22Rv1 (cell line): ENCODE measurements at regions not wholly inside any gene's neighbourhood (a gene's known extent, or its start where the extent isn't known, plus 50 kb on each side); places are given as distances from the start of the nearest gene placed in this dataset.
"Not testable (repeated sequence)": the region's sequence is repeated elsewhere in the genome, so short reads cannot be mapped to it uniquely, and the experiment has no call there.

Source experiments
- H3K27ac ChIP-seq: fragments of 450-650 bp; 2 replicates; pipeline ENCODE4 v1.5.1; 2017
- CTCF ChIP-seq: fragments of 450-650 bp; IDR thresholded peaks from 2 replicates; pipeline ENCODE4 v1.5.1; 2017; ENCODE audit warnings: mild to moderate bottlenecking
- ZFX ChIP-seq: fragments of 450-650 bp; IDR thresholded peaks from 2 replicates; pipeline ENCODE4 v1.6.1; 2017; ENCODE audit warnings: antibody characterized with exemption, borderline replicate concordance

- no peak overlapping the region for H3K27ac ChIP-seq
- TF ChIP-seq CTCF (no peak), ZFX (no peak)
These were observed 1609.0 kb upstream of the AGA start for GRCh38 chr4:179051206-179051605.

- TF ChIP-seq CTCF (no peak), ZFX (no peak)
These were observed 1617.2 kb upstream of the AGA start for GRCh38 chr4:179059396-179059795.

GRCh38 chr4:179066254-179066653, 1624.0 kb upstream of the AGA start:
- not testable (repeated sequence) for H3K27ac ChIP-seq

More at GRCh38 chr4:179059396-179059795, 1617.2 kb upstream of the AGA start:
- H3K27ac ChIP-seq, result no peak overlapping the region

GRCh38 chr4:179071131-179071530, 1628.9 kb upstream of the AGA start:
- H3K27ac ChIP-seq, result no peak overlapping the region
- no peak for TF ChIP-seq CTCF
- no peak for TF ChIP-seq ZFX

- TF ChIP-seq CTCF, result no peak
- no peak for TF ChIP-seq ZFX
- H3K27ac ChIP-seq, result no peak overlapping the region
These were observed 1634.6 kb upstream of the AGA start for GRCh38 chr4:179076865-179077264.

- TF ChIP-seq ZFX (no peak), CTCF (no peak)
These were observed 1653.5 kb upstream of the AGA start for GRCh38 chr4:179095585-179096221.

GRCh38 chr4:179097741-179098140, 1655.5 kb upstream of the AGA start:
- no peak for TF ChIP-seq CTCF
- TF ChIP-seq ZFX, result no peak
- no peak overlapping the region for H3K27ac ChIP-seq

More at GRCh38 chr4:179095585-179096221, 1653.5 kb upstream of the AGA start:
- no peak overlapping the region for H3K27ac ChIP-seq

- TF ChIP-seq ZFX, result no peak
- no peak for TF ChIP-seq CTCF
- H3K27ac ChIP-seq, result no peak overlapping the region
These were observed 1668.1 kb upstream of the AGA start for GRCh38 chr4:179110356-179110755.
